ENCODE measurements at regions not wholly inside any gene's neighbourhood (a gene's known extent, or its start where the extent isn't known, plus 50 kb on each side); places are given as distances from the start of the nearest gene placed in this dataset.
"Not testable (repeated sequence)": the region's sequence is repeated elsewhere in the genome, so short reads cannot be mapped to it uniquely, and the experiment has no call there.

GRCh38 chr2:220555961-220556630 lies 928.7 kb downstream of the SLC4A3 start:
- DNase-seq (ENCODE audit: low spot score) = no peak

DNA sequence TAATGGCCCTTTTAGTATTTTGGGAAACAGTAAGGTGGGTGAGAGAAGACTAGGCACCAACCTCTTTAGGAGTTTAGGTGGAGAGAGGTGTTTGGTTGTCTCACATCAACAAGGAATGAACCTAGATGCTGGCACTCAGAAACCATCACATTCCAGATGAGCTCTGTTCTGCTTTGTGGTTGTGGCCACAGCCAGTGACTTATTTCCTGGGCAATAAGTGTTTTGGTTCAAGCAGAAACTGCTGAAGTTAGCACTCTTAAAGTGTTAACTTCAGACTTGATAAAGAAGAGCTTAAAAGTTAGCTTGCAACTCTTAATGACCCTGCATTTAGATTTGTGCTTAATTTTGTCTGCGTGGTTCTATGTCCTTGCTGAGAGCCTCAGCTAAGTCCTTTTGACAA lies 929.2 kb downstream of the SLC4A3 start:
- DNase-seq (ENCODE audit: low spot score) = no peak

- DNase-seq (ENCODE audit: low spot score) = no peak
Observed at GRCh38 chr2:220560192-220560591, 932.8 kb downstream of the SLC4A3 start.

DNA sequence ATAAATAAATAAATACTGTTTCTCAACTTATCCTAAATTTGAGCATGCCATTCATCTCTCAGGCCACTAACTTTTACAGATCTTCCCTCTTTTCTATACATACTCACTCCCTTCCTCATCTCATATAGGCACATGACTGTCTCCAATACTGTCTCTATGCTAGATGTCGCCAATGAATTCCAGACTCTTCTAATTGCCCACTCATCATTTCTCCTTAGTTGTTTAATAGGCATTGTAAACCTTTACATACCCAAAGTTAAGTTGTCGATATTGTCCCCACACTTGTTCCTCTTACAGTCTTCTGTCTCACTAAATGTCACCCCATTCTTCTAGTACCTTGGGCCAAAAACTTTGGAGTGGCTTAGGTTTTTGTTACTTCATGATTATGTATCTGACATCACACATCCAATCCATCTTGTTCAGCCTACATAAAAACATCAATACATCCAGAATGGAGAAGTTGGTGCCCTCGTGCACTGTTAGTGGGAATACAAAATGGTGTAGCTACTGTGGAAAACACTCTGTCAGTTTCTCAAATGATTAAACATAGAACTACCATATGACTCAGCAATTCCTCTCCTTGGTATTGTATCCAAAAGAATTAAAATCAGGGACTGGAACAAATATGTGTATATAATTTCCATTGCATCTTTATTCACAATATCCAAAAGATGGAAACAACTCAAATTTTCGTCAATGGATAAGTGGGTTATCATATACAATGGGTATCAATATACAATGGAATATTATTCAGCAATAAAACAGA lies 935.1 kb downstream of the SLC4A3 start:
- DNase-seq (ENCODE audit: low spot score) = no peak

DNA sequence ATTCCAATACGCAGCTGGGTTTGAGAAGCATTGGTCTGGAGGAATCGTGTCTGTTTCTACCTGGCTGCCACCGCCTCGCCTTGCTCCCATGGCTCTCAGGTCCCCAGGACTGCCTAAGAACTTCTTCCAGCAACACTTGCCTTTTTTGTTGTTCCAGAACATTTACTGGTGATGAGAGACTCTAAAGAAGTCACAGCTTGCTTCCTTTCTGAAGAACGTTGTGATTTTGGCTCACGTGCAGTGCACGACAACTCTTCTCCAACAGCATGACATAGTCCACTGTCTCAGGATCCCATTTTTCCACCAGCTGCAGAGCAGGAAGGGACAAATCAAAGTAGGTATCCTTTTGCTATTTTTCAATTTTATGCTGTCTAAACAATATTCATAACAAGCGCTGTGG lies 940.9 kb downstream of the SLC4A3 start:
- DNase-seq (ENCODE audit: low spot score) = no peak

GRCh38 chr2:220569112-220569897 lies 941.9 kb downstream of the SLC4A3 start:
- DNase-seq (ENCODE audit: low spot score) = no peak

DNA sequence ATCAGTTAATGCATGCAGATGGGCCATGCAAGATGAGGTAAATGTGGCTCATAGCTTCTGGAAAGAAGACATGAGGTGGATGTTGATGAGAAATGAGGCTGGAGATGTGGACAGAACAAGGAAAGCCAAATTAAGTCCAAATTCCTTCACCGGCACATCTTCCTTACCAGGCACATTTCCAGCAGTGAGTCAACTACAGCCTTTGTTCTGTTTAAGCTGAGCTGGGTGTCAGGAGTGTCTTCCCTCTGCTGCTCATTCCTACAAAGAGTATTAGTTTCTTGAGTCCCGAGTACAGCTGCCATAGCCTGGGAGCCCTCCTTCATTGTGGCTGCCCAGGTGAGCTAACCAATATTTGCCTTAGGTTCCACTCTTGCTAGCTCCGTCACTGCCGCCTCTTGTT lies 945.0 kb downstream of the SLC4A3 start:
- DNase-seq (ENCODE audit: low spot score) = no peak

DNA sequence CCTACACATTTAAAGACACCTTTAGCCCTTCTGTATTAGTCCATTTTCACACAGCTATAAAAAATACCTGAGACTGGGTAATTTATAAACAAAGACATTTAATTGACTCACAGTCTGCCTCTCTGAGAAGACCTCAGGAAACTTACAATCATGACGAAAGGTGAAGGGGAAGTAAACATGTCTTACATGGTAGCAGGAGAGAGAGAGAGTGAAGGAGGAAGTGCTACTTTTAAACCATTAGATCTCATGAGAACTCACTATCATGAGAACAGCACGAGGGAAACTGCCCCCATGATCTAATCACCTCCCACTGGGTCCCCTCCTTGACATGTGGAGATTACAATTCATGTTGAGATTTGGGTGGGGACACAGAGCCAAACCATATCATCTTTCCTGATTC lies 946.6 kb downstream of the SLC4A3 start:
- DNase-seq (ENCODE audit: low spot score) = no peak

GRCh38 chr2:220575963-220576362 lies 948.5 kb downstream of the SLC4A3 start:
- no peak for DNase-seq (ENCODE audit: low spot score)

DNA sequence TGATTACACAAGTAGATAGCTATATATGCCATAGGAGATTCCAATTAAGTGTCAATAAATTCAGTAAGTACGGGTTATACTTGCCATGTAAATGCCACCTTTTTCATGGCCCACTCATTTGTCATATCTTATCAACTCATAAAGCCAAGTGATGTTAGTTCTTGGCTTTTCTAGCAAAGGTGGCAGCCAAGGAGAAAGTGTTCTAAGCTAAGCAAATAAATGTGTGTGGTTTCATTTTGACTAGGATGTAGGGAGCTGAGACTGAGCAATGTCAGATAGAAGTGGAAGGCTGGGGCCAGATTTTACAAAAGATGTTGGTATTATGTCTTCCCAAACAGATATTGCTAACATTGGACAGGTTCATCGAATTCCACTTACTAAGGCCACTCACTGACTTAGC lies 952.0 kb downstream of the SLC4A3 start:
- no peak for DNase-seq (ENCODE audit: low spot score)

DNA sequence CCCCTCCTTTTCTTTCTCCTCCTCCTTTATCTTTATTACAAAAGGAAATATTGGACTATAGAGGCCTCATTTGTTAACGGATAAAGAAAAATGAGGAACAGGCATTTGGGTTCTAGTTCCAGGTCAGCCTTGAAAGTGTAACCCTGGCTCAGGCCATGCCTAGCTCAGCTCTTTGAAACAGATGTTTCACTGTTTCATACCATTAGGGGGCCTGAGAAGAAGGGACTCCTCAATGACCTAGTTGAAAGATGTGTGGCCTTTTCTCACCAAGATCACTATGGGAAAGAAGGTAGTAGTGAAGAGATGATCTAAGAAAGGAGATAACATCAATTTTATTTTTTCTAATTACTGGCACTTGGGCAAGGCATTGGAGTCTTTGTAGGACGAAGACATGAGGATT lies 952.7 kb downstream of the SLC4A3 start:
- DNase-seq (ENCODE audit: low spot score) = no peak

- DNase-seq (ENCODE audit: low spot score) = no peak
Observed at GRCh38 chr2:220583725-220584124, 956.3 kb downstream of the SLC4A3 start.

DNA sequence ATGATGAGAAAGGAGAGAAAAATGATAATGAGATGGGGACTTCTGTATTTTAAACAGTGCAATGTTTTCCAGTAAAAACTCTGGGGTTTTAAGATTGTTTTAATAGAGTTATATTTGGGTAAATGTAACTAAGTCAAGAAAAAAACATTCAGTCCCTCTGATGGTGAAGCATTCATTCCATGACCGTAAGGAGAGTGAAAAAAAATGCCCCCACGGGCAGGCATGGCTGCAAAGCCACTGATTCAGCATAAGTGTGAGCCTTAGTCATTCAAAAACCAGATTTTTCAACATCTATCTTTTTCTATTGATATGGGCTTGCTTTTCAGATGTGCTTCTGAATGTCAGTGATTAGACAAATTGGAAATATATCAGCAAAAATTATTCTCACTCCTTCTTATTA lies 957.8 kb downstream of the SLC4A3 start:
- no peak for DNase-seq (ENCODE audit: low spot score)

DNA sequence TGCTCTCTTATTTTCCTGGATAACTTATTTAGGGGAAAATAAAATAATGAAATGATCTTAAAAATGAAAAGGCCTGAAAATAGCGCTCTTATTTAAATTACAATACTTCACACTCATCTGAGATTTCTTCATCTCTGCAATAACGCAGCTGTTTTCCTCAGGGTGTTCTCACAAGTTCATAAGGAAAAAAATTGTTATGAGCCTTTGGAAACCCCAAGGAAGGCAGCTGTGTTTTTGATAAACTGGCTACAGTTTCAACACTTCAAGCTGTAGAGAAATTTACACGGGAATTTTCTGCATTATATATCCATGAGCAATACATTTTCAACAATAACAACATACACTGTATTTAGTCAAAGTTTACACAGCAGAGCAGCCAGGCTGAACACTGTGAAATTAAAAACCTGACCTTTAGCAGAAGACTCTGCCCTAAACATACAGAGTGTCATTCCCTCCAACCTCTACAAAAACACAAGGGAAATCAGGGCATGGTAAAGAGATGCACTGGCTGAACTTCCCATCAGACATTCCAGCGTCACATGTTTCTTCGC lies 959.6 kb downstream of the SLC4A3 start:
- no peak for DNase-seq (ENCODE audit: low spot score)

DNA sequence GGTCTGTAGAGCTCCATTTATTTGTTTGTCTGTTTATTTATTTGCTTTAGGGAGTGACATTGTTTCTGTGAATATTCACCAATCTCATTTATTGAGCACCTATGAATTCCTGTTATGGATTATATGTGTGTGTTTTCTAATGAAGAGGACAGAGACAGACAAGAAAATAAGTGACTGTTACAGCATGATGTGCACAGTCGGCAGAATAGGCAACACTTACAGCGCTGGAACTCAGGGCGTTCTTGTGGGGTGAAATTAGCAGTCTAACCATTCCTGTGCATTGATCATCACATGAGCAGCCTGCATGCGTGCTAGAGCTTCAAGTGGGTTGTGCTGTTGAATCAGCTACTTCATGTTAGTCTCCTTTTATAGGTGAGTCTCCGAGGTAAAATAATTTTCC lies 960.7 kb downstream of the SLC4A3 start:
- DNase-seq (ENCODE audit: low spot score) = no peak

DNA sequence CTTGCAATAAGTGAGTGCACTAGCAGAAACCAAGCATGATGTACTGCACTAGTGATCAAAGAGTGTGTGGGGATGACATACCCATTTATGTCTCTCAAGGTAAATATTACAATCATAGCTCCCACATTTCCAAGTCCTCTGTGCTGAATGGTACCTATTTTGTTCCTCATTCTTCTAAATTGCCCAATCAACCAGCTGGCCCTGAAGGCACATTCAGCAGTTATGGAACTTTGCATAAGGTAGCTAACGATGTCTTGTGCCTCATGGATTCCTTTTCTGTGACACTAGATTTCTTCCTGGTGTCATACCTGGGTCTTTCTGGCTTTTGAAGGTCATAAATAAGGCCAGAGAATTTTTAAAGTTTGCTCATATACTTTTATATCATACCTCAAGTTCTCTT lies 963.0 kb downstream of the SLC4A3 start:
- no peak for DNase-seq (ENCODE audit: low spot score)

DNA sequence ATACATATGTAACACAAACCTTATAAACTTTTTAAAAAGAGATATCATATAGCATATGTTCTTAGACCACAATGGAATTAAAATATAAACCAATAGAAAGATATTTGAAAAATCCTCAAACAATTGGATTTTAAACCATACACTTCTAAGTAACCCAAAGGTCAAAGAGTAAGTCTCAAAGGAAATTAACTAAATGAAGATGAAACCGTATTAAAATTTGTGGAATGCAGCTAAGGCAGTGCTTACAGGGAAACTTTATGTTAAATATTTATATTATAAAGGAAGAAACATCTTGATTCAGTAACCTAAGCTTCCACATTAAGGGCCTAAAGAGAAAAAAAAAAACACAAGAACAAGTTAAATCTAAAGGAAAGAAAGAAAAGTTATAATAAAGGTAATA lies 966.1 kb downstream of the SLC4A3 start:
- no peak for DNase-seq (ENCODE audit: low spot score)

DNA sequence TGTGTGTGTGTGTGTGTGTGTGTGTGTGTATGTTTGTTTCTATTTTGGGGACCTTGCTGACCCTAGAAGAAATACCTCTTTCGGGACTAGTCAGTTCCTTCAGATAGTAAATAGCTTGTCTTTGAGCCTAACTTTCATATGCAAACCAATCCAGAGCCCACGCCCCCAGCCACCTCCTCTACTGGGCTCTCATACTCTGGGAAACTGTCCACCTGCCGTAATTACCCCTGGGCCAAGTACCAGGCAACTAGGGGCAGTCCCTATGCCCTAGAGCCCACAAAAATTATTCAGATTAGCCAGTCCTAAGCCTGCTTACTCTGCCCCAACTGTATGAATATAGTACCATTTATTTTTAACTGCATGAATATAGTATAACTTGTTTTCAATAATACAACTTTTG lies 970.4 kb downstream of the EPHA4 start:
- no peak for DNase-seq (ENCODE audit: low spot score)

DNA sequence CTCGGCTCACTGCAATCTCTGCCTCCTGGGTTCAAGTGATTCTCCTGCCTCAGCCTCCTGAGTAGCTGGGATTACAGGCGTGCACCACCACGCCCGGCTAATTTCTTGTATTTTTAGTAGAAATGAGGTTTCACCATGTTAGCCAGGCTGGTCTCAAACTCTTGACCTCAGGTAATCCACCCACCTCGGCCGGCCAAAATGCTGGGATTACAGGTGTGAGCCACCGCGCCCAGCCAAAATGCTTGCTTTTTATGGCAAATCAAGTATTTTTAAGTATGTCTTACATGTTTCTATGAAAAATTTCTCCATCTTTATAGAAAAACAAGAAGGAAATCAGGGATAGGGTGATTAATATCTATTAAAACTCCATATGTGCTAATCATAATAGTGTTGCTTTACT lies 959.1 kb downstream of the EPHA4 start:
- DNase-seq (ENCODE audit: low spot score) = not testable (repeated sequence)

DNA sequence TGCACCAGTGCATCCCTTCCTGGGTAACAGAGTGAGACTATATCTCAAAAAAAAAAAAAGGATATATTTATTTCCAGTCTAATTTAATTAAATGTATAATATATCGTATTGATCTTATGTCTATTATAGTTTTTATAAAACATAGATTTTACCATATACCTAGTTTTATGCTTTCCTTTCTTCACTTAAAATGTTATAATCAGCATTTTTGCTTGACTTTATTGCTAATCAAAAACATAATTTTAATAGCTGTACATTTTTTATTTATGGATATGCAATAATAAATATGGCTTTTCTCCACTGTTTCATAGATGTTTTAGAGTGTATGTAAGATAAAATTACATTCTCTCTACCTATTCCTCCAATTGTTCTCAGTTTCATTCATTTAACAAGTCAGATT lies 958.0 kb downstream of the EPHA4 start:
- DNase-seq (ENCODE audit: low spot score) = no peak

DNA sequence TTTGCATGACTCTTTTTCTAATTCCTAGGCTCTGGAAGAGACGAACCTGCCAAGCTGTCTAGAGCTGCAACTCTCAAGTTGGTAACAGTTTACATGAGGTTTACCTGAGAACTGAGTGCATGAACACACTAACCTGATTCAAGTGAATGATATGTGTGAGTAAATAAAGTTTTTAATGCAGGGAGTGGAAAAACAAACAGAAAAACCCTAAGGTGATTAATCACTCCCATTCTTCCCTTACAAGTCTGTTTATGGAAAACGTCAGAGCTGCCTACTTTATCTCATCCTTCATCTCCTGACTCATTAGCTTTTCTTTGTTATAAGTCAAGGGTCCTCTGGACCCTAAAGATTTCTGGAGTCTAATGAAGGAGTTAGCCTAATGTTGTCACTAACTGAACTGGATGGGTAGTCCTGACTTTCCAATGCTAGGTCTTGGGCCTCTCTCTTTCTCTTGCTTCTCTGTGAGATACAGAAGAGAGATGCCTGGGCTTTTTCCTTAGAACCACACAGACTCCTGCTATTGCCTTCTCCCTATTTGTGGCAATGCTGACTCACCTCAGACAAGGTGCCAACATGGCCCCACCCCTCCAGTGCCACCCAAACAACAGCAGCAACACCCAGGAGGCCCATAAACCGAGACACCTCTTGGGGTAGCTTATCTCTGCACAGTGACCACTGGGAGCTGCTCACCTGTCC lies 952.4 kb downstream of the EPHA4 start:
- no peak for DNase-seq (ENCODE audit: low spot score)

DNA sequence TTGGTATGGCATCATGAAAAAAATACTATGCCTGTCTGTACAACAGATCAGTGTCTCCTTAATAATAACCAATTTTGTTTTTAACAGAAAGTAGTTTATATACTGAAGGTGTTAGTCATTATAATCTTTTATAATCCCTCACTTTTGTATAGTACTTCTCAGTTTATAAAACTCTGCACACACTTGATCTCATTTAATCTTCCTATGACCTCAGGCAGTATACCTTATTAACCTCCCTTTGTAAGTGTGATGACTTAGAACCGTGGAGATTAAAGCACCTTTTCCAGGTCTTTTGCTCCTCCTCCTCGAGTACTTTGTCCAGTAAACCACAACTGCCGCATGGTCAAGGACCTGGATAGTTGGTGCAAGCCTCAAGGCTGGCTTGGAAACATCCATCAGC lies 945.5 kb downstream of the EPHA4 start:
- DNase-seq (ENCODE audit: low spot score) = no peak
